Fibroblast of lung (primary cell): ENCODE measurements at regions not wholly inside any gene's neighbourhood (a gene's known extent, or its start where the extent isn't known, plus 50 kb on each side); places are given as distances from the start of the nearest gene placed in this dataset.

Experiments used
- DNase-seq, 2 donors: peaks; one replicate each; pipeline versions ENCODE4 v3.0.0 to v3.0.0-alpha.2; 2010; ENCODE audit warnings: low read depth in 2 of 2
- H2AFZ ChIP-seq: 2 replicates; pipeline ENCODE4 v1.5.1; 2012; ENCODE audit warnings: low read length, control low read depth, inconsistent platforms
- H3K27ac ChIP-seq: 2 replicates; pipeline ENCODE4 v1.5.1; 2011; ENCODE audit warnings: low read length, control low read depth; ENCODE audit not compliant: insufficient read depth
- H3K27me3 ChIP-seq: 2 replicates; pipeline ENCODE4 v1.5.1; 2011; ENCODE audit warnings: mild to moderate bottlenecking, low read length; ENCODE audit not compliant: control insufficient read depth, insufficient read depth
- H3K36me3 ChIP-seq: 2 replicates; pipeline ENCODE4 v1.5.1; 2011; ENCODE audit warnings: low read length; ENCODE audit not compliant: control insufficient read depth, insufficient read depth
- H3K4me1 ChIP-seq: 2 replicates; pipeline ENCODE4 v1.5.1; 2011; ENCODE audit warnings: low read length; ENCODE audit not compliant: control insufficient read depth, insufficient read depth; ENCODE audit errors: extremely low read depth
- H3K4me2 ChIP-seq: 2 replicates; pipeline ENCODE4 v1.5.1; 2011; ENCODE audit warnings: low read length, control low read depth; ENCODE audit not compliant: insufficient read depth; ENCODE audit errors: extremely low read depth
- H3K4me3 ChIP-seq, 4 experiments: fragments of 200-600 bp in 1 of 4; sonication (generic) in 1 of 4; replicated peaks in 1 of 4; 2 replicates each; pipeline ENCODE4 v1.5.1; 2011 to 2016; ENCODE audit warnings: low read length in 4 of 4, low read depth in 3 of 4, mild to moderate bottlenecking in 3 of 4, control low read depth in 2 of 4, inconsistent platforms in 1 of 4, mixed read lengths in 1 of 4; ENCODE audit not compliant: insufficient read depth in 1 of 4; ENCODE audit errors: control extremely low read depth in 1 of 4
- H3K79me2 ChIP-seq: 2 replicates; pipeline ENCODE4 v1.5.1; 2012; ENCODE audit warnings: mild to moderate bottlenecking, low read length, inconsistent platforms; ENCODE audit not compliant: control insufficient read depth, insufficient read depth
- H3K9ac ChIP-seq: 2 replicates; pipeline ENCODE4 v1.5.1; 2011; ENCODE audit warnings: mild to moderate bottlenecking, low read length, control low read depth; ENCODE audit not compliant: insufficient read depth
- H3K9me3 ChIP-seq: 2 replicates; pipeline ENCODE4 v1.5.1; 2012; ENCODE audit warnings: low read depth, low read length; ENCODE audit not compliant: control insufficient read depth, insufficient read depth
- H4K20me1 ChIP-seq: 2 replicates; pipeline ENCODE4 v1.5.1; 2011; ENCODE audit warnings: low read length; ENCODE audit not compliant: control insufficient read depth, insufficient read depth; ENCODE audit errors: extremely low read depth
- EZH2 ChIP-seq: IDR thresholded peaks from 2 replicates; pipeline ENCODE4 v1.5.1; 2012; ENCODE audit warnings: low read length, control low read depth, mild to moderate bottlenecking; ENCODE audit errors: missing control alignments
- TF ChIP-seq, protein P1 (sequence below), 2 donors: IDR thresholded peaks in 1 of 2; conservative IDR thresholded peaks in 1 of 2; 1 replicate in 1 of 2; 2 replicates in 1 of 2; pipeline ENCODE4 v1.5.1; 2011 to 2012; ENCODE audit warnings: low read length in 2 of 2, control low read depth in 1 of 2, inconsistent platforms in 1 of 2, low read depth in 1 of 2, mild to moderate bottlenecking in 1 of 2

- Histone ChIP-seq H3K4me1 (no peaks in the 10 kb centered on the region), H3K9ac (no peak overlapping the region), H3K27me3 (no peaks in the 10 kb centered on the region), H3K4me3 (no peak overlapping the region), H2AFZ (no peak overlapping the region), H3K27ac (no peak overlapping the region), H3K36me3 (no peaks in the 10 kb centered on the region), H3K9me3 (no peaks in the 10 kb centered on the region), H3K79me2 (no peaks in the 10 kb centered on the region), H4K20me1 (no peaks in the 10 kb centered on the region), H3K4me2 (no peak overlapping the region)
- no peak for TF ChIP-seq EZH2
- TF ChIP-seq, protein P1, sequence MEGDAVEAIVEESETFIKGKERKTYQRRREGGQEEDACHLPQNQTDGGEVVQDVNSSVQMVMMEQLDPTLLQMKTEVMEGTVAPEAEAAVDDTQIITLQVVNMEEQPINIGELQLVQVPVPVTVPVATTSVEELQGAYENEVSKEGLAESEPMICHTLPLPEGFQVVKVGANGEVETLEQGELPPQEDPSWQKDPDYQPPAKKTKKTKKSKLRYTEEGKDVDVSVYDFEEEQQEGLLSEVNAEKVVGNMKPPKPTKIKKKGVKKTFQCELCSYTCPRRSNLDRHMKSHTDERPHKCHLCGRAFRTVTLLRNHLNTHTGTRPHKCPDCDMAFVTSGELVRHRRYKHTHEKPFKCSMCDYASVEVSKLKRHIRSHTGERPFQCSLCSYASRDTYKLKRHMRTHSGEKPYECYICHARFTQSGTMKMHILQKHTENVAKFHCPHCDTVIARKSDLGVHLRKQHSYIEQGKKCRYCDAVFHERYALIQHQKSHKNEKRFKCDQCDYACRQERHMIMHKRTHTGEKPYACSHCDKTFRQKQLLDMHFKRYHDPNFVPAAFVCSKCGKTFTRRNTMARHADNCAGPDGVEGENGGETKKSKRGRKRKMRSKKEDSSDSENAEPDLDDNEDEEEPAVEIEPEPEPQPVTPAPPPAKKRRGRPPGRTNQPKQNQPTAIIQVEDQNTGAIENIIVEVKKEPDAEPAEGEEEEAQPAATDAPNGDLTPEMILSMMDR (conservative IDR thresholded peaks at IDR 0.05 in 1 of 2, IDR thresholded peaks at IDR 0.05 in 1 of 2; ENCODE audit: low read depth in 1 of 2, low read length in 2 of 2): no peak
- no peak for DNase-seq
Measured at GRCh38 chr18:6592522-6592921, 137.0 kb upstream of the ARHGAP28 start.

GRCh38 chr18:6593142-6593885, 136.2 kb upstream of the ARHGAP28 start:
- no peak overlapping the region for H3K27ac ChIP-seq
- no peaks in the 10 kb centered on the region for H3K9me3 ChIP-seq
- H3K79me2 ChIP-seq: no peaks in the 10 kb centered on the region
- H4K20me1 ChIP-seq: no peaks in the 10 kb centered on the region
- no peak overlapping the region for H2AFZ ChIP-seq
- H3K36me3 ChIP-seq: no peaks in the 10 kb centered on the region
- no peaks in the 10 kb centered on the region for H3K27me3 ChIP-seq
- TF ChIP-seq EZH2: no peak
- no peak overlapping the region for H3K9ac ChIP-seq
- DNase-seq: no peak
- no peak overlapping the region for H3K4me3 ChIP-seq
- H3K4me1 ChIP-seq: no peaks in the 10 kb centered on the region
- H3K4me2 ChIP-seq: no peak overlapping the region

DNA sequence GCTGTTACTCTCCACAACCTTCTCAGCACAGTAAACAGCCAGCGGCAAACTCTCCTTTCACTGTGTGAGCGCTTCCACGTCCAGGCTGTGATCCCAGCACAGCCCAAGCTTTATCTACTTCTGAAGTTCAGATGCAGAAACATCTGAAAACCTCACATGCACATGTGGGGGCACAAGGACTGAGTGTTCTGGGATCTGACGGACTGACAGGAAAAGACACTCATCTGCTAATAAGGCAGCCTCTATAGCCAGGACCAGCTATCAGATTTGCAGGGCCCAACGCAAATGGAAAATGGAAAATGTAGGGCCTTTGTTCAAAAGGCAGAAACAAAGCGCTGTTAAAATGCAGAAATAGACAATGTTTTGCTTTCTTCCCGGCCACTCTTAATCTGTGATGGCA, 133.8 kb upstream of the ARHGAP28 start:
- no peak overlapping the region for H3K4me3 ChIP-seq
- no peaks in the 10 kb centered on the region for H3K79me2 ChIP-seq
- no peaks in the 10 kb centered on the region for H3K9me3 ChIP-seq
- no peak overlapping the region for H3K4me2 ChIP-seq
- no peak for DNase-seq
- H4K20me1 ChIP-seq: no peaks in the 10 kb centered on the region
- H3K36me3 ChIP-seq: no peaks in the 10 kb centered on the region
- no peak overlapping the region for H3K9ac ChIP-seq
- H2AFZ ChIP-seq: no peak overlapping the region
- H3K27me3 ChIP-seq: no peaks in the 10 kb centered on the region
- H3K4me1 ChIP-seq: no peaks in the 10 kb centered on the region
- no peak overlapping the region for H3K27ac ChIP-seq
- no peak for TF ChIP-seq EZH2
- TF ChIP-seq, protein P1 (conservative IDR thresholded peaks at IDR 0.05 in 1 of 2, IDR thresholded peaks at IDR 0.05 in 1 of 2; ENCODE audit: low read depth in 1 of 2, low read length in 2 of 2): no peak
